SKM-1 treated with dmso at 0.1 percent for 144 hours (cell line): ENCODE measurements at regions not wholly inside any gene's neighbourhood (a gene's known extent, or its start where the extent isn't known, plus 50 kb on each side); places are given as distances from the start of the nearest gene placed in this dataset.
"Not testable (repeated sequence)": the region's sequence is repeated elsewhere in the genome, so short reads cannot be mapped to it uniquely, and the experiment has no call there.

Experiments
- DNase-seq: peaks from one replicate; lab custom pipeline; 2025; ENCODE audit not compliant: unreplicated experiment; lab: John Stamatoyannopoulos, UW

DNA sequence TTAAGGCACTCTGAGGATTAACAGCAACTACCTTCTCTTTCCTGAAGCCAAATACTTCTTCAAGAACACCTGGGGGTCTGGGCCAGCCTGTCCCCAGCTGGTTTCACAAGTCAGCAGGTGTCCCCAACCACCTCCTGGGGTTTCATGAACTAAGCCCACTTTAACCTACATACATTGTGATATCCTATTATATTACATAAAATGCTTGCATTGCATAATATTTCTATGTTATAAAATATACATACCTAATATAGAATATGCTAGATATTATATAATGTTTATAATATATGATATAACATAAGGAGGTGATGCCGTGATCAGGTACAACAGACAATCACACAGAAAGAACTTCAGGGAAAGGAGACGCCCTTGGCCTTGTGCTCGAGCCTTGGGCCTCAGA is 367.6 kb downstream of the C16orf95 start:
- no peak for DNase-seq

DNA sequence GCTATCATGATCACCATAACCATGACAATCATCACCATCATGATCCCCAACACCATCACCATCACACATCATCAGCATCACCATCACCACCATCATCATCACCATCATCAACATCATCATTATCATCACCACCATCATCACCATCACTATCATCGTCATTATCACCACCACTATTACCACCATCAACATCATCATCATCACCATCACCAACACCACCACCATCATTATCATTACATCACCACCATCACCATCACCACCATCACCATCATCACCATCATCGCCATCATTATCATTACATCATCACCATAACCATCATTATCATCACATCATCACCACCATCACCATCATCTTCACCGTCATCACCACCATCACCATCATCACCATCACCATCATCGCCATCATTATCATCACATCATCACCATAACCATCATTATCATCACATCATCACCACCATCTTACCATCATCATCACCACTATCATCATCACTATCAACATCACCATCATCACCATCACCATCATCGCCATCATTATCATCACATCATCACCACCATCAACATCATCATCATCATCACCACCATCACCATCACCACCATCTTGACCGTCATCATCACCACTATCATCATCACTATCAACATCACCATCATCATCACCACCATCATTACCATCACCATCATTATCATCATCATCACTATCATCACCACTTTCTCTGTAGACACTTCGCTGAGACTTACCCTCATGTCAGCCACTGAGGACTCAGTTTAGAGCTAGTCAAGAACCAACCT is 366.0 kb downstream of the C16orf95 start:
- no peak for DNase-seq

DNA sequence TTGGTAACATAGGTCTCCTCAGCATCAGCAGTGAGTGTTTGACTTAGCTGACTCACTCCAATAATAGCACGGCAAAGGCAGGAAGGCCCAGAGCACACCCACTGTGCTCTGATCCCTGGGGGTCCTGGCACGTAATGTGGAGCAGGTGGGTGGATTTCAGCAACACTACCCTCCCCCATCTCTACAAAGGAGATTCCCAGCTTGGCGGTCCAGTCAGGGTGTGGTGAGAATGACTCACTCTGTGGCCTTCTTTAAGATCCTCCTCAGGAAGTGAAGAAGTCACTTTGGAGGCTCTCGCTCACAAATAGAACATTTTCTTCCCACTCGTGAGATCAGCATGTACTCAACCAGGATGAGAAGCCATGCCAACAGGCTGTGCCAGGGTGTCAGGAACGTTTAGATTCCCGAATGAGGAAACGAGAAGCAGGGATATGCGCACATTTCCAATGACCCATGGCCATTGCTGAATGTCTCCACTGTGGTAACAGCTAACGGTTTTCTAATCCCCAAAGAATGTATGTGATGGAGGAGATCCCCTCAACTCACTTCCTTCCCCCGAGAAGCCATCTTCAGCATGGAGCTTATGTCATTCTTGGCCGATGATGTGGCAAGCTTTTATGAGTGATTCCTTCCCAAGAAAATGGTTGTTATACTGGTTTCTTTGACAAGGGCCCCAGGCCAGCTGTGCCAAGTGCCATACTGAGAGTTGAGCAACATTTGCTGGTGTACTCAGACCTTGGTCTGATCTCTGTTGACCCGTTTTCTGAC is 365.2 kb downstream of the C16orf95 start:
- no peak for DNase-seq

DNA sequence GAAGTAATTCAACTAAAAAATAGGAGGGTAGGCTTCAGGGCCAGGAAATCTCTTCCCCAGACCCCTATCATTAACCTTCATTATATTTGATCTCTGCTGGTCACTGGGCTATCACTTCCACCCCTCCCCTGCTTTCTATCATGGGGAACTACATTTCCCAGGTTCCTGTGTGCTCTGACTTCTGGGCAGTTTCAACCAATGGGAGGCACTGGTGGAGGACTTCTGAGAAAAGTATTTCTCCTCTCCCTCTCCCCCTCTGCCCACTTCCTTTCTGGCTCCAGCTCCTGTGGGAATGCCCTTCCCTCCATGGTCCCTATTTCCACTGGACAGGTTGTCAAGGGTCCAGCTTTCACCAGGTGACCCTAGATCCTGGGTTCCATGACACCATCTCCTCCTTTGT is 364.4 kb downstream of the C16orf95 start:
- no peak for DNase-seq

DNA sequence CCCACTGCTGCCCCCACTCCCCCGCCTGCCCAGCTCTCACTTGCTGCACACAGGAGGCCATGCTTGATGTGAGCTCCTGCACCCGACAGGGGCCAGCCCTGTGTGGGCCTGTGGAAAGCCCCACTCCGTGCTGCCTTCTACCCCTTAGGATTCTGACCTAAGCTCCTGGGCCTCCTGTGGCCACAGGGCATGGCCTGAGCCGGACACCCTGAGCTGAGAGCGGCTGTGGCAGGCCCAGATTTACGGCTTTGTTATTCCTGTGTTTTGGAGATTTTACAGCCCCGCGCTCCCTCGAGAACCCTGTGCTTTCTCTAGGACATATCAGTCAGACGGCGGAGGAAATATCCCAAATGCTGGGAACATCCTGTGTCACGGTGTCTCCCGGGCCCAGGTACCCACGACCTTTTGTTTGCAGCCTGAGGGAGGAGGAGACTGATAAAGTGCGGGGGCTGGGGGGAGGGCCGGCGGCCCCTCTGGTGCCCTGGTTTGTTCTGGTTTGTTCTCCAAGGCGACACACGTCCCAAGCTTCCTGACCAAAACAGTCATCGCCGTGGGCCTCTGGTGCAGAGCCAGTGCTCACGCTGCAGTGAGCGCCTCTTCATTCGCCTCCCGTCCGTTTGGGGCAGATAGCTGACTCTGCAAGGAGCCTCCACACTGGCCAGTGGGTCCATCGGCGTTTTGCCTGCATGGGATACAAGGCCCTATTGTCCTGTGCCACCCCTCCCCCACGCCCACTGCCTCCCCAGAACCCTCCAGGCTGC is 363.4 kb downstream of the C16orf95 start:
- DNase-seq = no peak

DNA sequence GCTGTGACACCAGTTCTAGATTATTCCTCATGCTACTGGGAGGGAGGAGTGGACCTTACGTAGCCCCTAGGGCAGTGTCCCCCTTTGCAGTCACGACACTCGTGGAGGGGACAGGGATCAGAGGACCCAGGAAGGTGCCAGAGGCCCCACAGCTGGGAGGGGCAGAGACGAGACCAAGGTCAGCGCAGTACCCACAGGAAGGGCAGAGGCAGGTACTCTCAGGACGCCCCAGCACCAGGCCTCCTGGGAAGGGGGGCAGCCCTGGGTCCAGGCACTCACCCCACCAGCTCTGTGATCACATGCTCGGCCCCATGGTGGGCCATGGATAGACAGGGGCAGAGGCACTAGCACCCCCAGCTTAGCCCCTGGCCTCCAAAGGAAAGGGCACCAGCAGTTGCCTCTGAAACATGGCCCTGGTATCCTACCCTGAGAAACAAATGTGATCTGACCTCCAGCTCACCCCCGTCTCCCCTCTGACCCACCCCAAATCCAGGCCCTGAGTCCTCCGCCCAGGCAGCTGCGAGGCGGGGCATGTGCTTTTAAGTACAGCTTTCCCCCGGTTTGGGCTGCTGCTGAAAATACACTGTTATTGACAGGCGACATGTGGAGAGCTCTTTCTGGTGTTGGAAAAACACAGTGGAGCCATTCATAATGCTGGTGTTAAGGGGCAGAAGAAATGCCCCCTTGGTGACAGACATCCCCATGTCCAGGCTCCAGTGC is 361.9 kb downstream of the C16orf95 start:
- DNase-seq = no peak

DNA sequence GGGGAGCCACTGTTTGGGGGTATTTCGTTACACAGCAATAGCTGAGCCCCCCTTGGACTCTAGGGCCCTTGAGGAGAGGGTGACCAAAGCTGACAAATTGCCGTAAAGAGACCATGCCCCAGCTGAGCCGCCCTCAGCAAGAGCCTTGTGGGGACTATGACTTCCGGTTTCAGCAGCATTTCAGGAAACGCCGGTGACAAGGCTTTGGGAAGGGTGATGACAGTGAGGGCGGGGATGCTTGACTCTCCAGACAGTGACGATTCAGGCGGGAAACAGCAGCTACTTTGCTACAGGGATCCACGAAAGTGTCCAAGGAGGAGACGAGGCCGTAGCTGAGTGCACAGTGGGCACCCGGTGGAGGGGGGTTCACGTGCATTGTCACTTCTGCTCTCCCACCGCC is 360.8 kb downstream of the C16orf95 start:
- no peak for DNase-seq

DNA sequence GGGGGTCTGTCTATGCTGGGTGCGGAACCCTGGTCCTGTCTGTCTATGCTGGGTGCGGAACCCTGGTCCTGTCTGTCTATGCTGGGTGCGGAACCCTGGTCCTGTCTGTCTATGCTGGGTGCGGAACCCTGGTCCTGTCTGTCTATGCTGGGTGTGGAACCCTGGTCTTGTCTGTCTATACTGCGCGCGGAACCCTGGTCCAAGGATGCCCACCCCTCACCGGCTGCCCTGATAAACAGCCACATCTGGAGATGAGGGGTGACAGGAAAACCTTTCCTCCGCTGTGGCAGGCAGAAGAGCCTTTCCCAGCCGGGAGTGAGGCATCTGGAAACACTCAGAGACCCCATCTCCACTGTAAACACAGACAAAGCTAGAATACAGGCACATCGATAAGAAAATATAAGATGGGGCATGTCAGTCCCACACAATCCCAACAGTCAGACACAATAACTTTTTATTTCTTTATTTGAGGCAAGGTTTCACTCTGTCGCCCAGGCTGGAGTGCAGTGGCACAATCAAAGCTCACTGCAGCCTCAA is 359.5 kb downstream of the C16orf95 start:
- not testable (repeated sequence) for DNase-seq

DNA sequence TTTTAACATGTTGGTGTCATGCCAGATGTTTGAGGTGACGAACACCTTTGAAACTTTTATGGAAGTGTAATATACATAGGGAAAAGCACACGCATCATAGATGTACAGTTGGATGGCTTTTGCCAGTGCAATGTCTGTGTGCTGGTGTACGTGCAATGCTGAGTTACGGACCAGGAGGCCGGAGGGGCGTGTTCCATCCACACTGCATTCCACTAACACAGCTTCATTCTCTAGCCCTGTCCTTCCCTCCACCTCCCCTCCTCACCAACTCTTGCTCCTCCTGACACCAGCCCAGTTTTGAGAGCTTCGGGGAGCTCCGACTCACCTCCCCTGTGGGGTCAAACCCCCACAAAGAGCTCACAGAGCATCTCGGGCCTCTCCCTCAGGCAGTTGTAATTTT is 358.8 kb downstream of the C16orf95 start:
- DNase-seq = no peak

DNA sequence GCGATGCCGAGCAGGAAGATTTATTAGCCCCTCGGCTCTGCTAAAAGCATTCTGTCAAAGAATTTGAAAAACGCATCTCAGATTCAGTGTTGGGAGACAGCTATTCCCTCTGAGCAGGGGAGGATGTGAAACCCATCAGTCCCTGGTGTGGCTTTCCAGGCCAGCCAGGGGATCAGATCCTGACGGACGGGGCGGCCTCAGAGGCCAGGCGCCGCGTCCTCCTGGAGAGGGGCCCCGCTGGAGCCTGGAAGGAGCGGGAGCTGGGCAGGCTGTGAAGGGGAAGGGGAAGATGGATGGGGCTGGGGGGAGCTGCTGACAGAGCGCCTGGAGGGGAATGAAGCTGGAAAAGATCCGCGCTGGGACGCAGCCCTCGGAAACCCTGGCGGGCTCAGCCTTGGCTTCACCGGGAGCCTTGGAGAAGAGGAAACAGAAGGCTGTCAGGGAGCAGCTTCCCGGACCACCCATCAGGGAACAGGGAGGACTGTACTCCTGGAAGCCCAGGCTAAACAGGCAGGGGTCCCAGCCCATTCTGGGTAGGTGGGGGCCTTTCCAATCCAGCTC is 358.0 kb downstream of the C16orf95 start:
- DNase-seq = no peak

DNA sequence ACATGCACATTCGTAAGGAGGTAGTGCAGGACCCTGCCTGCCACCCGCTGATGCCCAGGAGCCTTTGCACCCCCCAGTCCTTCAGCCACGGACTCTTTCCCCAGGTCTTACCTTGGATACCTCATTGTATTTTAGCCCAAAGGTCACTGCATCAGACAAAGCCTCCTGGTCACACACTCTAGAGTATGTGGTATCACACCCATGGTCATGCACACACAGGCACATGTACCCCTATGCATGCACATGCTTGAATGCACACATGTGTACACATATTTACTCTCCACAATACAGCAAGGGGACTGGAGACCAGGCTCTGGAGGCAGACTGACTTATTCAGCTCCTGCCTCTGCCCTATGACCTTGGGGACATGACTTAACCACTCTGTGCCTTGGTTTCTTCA is 357.5 kb downstream of the C16orf95 start:
- DNase-seq = no peak

DNA sequence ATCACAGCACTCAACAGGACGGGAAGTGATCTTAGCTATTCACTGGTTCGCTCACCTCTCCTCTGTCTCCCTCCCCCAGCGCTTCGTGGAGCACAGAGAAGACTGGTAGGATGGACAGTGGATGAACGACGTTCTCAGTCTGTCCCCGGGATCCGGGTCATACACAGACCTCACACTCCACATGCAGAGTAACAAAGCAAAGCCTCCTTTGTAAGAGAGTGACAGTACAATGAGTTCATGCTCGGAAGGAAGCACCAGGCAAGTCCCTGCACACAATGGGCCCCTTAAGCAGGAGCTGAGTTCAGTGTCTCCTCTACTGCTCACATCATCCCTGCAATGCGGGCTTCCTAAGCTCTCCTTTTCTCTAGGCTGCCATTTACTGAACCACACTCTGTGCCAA is 356.9 kb downstream of the C16orf95 start:
- no peak for DNase-seq

DNA sequence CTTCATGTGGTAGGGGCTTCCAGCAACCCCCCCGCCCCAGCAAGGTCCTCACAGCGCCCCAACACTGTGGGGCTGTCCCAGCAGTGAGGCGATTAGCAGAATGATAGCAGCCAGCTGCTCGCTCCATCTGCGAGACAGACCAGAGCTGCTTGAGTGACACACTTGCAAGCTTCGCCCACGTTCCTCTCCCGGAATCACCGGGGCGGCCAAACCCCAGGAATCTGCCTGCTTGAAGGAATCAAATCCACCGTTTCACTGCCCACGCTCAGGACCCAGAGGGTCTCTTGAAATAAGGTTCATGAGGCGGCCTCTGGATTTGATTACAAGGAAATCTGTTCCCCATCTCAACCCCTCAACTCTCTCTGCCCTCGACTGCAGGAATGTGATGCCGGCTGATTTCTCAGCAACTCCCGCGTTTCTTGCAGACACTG is 356.0 kb downstream of the C16orf95 start:
- no peak for DNase-seq

DNA sequence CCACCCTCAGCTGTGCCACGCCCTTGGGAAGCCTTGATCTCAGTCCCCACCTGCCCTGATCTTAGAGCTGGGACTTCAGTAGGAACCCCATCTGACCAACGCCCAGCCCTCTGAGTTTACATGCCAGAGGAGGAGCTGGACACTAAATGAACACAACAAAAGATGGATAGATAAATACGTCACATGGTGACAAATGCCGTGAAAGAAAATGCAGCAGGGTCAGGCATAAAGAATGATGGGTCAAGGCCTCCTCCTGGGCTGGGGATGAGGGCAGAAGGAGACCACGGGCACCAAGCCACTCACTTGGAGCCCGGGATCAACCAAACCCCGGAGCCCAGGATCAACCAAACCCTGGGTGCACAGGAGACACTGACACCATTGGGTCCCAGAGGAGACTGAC is 354.9 kb downstream of the C16orf95 start:
- DNase-seq = no peak

DNA sequence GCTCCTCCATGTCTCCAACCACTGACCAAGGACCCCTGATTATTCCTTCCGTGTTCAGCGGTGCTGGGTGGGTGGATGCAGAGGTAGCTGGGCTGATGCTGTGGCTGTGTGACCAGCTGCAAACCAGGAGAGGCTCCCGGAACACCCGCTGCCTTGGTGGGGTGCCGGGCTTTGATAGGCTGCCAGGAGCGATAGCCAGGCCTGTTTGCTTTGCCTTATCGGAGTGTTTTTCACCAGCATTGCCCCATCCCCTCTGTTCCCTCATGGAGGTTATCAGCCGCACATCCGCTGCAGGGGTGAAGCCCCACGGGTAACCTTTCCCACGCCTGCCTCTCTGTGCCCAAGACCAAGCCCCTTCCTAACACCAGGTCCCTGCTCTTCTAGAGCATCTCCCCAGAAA is 354.3 kb downstream of the C16orf95 start:
- DNase-seq = no peak

DNA sequence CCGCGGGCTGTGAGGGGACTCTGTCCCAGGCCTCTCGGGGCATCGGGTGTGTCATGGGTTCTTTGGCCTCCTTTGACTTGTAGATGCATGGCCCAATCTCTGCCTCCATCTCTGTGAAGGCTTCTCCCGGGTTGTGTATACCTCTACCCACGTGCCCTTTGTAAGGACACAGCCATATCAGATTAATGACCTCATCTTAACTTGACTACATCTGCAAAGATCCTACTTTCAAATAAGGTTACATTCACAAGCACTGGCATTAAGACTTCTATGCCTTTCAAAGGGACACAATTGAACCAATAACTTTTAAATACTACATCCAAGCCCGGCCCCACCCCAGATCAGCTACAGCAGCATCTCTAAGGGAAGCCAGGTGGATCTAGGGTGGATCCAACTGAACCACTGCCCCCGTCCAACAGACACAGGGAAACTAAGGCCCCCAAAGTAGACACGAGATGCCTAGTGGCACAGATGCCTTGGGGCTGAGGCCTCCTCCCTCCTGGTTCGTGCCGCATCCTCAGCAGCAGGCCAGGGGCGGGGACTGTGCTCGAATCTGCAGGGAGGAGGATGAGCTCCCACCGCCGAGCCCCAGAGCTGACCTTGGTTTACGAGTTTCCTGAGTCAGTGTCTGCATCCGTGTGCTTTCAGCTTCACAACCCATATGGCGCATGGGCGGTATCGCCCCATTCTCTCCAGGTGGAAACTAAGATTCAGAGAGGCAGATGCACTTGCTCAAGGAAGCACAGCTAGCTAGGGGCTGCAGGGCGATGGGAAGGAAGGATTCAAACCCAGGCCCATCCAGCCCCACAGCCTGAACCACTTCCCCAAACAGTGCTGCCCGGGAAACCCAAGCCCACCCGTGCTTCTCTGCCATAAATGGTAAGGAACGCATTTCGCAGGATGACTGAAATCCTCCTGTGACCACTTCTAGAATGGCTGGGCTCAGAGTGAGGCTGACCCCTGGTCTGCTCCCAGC is 353.3 kb downstream of the C16orf95 start:
- DNase-seq = no peak

DNA sequence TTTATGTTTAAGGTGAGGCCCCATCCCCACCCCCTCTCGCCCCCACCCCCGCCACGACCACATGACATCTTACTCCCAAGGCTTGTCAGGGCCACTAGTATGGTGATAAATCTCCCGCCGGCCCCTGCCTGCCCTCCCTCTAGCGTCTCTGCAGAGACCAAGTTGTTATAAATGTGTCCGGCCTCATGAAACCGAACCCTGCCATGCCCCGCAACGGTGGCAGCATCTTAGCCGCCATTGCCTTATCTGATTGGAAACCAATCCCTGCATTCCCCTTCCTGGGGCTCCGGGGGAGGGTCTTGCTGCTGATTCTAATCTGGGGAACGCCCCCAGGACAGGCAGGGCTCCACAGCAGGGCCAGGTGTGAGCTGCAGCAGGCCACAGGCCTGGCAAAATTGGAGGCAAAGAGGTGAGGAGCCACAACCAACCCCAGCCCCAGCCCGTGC is 352.4 kb downstream of the C16orf95 start:
- no peak for DNase-seq

DNA sequence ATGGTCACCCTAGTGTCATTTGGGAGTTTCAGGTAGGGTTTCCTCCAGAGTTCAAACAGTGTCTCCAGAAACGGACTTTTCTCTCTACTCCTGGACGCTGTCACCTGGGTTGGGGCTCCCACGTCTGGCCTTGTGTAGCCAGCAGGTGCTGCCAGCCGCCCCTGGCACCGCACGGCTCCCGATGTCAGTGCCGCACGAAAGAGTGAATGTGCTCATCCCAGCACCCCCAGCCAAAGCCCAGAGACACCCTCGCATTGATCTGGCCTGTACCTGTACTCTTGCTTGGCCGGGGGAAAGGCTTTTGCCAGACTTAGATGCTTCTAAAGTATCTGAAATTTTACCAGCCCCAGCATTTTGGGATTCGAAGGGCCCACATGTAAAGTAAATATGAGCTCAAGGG is 351.9 kb downstream of the C16orf95 start:
- DNase-seq = no peak

DNA sequence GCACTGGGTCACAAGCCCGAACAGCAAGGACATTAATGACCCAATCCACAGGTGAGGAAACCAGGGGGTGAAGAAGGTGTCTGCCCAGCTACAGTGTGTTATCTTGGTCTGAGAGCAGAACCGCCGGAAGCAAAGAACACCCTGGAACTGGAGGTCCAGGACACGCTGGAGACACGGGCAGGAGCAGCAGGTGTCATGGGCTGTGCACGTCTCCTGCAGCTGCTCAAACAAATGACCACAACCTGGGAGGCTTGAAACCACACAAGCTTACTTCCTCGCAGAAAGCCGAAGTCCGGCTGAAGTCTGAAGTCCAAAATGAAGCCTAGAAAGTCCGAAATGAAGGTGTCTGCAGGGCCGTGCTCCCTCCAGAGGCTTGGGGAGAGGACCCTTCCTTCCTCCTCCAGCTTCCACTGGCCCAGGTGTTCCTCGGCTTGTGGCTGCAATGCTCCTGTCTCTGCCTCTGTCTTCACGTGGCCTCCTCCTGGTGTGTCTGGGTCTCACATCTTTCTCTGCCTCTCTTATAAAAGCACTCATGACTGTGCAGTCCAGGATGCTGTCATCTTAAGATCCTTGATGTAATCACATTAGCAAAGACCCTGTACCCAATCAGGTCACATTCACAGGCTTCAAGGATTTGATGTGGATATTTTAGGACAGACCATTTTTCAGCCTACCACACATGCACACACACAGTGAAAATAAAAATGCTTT is 351.2 kb downstream of the C16orf95 start:
- DNase-seq = no peak
